HG03135 (cell line): ENCODE measurements at regions not wholly inside any gene's neighbourhood (a gene's known extent, or its start where the extent isn't known, plus 50 kb on each side); places are given as distances from the start of the nearest gene placed in this dataset.
"Not testable (repeated sequence)": the region's sequence is repeated elsewhere in the genome, so short reads cannot be mapped to it uniquely, and the experiment has no call there.

Source experiments
- ATAC-seq: cut with Tn5 transposase; IDR thresholded peaks from one replicate; pipeline ENCODE4 v1.9.1; 2021; ENCODE audit warnings: mild to moderate bottlenecking, moderate library complexity; ENCODE audit not compliant: unreplicated experiment

DNA sequence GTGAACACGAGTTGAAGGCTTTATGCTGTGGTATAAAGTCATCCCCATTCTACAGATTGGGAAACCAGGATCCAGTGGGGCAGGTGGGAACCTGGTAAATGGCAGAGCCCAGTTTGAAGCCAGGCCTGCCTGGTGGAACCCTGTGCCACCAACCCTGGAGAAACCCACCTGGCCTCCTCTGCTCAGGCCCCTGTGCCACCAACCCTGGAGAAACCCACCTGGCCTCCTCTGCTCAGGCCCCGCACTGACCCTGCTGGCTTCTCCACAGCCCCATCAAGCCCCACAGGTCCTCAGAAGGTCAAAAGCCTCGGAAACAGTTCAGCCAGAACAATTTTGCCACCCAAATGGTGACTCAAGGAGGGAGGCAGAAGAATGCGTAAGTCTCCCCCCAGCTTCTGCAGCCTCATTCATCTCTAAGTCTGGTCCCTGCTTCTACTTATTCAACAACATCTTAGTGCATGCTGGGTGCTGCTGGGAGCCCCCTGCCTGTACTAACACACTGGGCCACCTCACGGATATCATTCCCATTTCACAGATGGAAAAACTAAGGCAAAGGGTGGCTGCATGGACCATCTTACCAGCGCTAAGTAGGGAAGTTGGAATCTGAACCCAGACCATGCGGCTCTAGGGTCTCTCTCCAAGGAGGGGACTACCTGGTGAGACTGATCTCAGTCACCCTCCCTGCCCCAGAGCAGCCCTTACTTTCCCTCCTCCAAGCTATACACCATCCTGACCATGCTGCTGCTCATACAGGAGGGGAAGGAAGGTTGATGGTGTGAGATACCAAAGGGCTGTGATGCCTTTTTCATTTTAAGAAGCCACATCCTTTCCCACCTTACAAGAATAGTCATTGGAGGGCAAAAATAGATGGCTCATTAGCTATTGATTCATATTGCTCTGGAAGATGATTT, 93.7 kb upstream of the ID2 start:
- ATAC-seq, result no peak

DNA sequence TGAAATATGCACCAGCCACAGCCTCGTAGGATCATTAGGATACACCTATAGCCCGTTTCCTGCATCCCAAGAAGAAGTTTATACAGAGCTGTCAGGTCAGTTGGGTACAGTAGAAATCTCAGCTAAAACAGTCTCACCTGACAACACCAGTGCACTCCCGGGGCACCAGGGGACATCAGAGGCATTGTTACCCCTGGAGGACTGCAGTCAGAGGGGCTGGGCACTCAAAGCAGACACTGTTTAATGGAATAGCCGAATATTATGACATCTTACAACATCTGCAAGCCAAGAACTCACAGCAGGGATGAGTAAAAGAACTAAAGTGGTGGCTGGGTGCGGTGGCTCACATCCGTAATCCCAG, 93.0 kb upstream of the ID2 start:
- no peak for ATAC-seq

DNA sequence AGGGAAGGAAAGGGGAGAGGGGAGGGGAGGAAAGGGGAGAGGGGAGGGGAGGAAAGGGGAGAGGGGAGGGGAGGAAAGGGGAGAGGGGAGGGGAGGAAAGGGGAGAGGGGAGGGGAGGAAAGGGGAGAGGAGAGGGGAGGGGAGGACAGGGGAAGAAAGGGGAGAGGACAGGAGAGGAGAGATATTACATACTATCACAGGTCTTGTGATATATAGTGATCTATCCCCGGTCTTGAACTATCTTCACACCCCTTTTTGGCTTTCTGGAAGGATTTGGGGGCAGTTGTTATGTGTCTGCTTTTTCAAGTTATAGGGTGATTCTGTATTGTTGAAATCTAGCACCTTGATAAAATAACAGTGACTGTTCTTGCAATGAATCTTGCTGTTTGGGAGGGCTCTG, 92.1 kb upstream of the ID2 start:
- ATAC-seq, result no peak

DNA sequence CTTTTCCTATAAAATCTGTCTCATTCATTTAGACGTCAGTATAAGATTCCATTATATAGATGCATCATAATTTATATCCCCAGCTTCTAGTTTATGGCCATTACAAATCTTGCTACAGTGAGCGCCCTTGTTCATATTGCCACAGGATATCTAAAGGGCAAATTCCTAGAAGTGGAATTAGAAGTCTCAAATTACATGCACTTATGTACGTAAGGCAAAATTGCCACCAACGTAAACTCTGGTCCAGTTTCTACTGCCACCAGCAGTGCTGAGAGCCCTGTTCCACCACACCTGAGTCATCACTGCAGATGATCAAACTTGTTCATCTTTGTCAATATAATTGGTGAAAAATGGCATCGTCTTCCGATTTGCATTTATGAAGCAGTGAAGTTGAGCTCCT, 90.9 kb upstream of the ID2 start:
- no peak for ATAC-seq

DNA sequence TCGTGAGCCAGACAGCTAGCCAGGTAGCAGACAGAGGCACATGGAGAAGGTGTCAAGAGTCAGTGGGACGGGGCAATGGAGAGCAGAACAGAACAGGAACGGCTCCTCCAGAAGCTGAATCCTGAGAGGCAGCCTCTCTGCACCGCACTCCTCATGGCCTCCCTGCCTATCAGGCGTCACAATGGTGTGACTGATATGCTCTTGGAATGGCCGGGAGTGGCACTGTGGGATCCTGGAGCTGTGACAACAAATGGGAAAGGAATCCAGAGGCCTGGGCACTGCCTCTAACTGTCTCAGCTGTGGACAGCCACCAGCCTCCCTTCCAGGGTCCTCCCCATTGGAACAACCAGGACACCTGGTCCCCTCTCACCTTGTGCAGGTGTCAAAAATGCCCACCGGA, 89.1 kb upstream of the ID2 start:
- no peak for ATAC-seq

DNA sequence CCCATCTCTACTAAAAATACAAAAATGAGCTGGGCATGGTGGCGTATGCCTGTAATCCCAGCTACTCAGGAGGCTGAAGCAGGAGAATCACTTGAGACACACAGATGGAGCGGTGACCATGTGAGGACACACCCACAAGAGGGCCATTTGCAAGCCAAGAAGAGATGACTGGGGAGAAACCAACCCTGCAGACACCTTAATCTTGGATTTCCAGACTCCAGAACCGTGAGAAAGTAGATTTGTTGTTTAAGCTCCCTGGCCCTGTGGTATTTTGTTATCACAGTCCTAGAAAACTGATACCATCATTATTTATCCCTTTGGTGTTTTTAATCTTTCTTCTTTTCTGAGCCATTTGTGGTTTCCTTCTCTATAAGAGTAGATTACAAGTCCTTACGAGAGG, 88.6 kb upstream of the ID2 start:
- ATAC-seq, result no peak

DNA sequence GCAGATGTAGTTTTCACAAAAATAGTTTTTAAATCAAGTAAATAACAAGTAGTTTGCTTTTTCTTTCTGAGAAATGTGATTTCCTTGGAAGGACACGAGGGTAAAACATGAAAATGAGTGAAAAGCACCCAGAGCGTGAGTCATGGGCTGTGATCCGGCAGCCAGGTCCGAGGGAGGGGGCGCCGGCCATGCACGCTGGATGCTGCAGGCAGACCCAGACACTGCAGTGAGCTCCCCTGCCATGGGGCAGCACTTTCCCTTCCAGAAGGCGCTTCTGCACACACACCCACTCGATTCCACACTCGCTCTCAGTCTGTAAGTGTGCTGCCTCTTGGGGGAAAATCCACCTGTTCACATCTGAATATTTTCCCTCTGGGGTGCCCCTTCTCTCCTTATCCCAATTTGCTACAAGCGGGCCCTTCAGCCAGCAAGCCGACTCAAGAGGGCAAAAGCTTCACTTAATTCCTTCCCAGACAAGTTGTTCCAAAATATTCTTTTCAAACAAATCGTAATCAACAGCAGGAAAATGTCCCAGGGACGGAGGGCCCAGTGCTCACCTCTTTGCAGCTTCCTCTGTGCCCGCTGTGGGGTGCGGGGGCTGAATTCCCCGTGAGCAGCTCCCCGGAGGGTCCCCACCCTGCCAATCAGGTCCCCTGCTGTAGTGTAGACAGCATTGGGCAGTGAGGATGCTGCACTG, 87.0 kb upstream of the ID2 start:
- no peak for ATAC-seq

DNA sequence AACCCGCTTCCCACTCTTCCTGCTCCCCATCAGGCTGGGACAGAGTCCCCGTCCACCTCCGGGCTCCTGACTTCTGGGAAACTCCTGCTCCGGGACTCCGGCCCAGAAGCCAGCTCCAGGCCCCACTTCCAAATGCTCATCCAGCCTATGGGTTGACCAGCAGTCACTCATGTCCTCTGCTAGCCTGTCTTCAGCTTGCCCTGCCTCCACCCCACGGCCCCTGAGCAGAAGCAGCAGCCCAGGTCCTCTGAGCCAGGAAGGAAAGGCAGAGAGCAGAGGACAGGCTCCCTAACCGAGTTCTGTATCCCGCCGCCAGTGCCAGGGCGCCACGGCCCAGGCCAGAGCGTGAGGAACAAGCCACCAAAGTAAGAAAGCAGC, 86.4 kb upstream of the ID2 start:
- ATAC-seq, result no peak

DNA sequence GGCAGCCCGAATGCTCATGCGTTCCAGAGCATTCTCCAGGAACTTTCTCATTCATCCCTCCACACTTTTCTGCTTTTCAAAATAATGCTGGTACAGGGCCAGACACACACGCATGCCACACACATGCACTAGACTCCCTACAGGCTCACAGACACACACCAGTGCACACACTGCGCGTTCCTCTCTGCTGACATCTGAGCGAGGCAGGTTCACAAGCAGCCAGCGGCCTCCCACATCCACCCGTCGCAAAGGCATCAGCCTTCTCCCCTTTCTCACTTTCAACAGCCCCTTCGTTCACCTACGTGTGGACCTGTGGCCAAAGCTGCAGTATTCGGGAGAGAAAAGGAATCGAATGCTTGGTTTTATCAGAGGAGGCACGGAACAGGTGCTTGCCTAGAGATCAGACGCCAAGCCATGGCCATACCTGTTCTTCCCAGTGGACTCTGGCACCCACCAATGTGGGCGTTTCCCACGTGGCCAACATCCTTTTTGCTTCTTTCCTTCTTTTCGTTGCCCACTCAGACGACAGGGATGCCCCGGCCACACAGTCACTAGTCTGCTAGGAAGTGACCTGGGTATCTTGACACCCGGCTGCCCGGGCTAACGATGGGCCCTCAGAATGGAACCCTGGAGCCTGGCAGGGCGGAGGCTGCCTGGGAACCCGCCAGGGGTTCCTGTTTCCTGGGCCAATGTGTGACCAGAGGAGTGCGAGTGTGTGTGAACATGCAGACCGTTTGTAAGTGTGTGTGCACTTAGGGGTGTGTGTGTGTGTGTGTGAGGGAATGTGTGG, 85.8 kb upstream of the ID2 start:
- ATAC-seq, result no peak

DNA sequence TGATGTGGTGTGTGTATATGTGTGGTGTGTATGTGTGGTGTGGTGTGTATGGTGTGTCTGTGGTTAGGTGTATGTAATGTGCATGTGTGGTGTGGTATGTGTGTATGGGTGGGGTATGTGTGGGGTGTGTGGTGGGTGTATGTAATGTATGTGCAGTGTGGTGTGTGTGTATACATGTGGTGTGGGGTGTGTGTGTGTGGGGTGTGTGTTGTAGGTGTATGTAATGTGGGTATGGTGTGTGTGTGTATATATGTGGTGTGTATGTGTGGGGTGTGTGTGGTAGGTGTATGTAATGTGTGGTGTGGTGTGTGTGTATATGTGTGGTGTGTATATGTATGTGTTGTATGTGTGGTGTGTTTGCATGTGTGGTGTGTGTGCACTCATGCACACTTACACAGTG, 84.8 kb upstream of the ID2 start:
- no peak for ATAC-seq

DNA sequence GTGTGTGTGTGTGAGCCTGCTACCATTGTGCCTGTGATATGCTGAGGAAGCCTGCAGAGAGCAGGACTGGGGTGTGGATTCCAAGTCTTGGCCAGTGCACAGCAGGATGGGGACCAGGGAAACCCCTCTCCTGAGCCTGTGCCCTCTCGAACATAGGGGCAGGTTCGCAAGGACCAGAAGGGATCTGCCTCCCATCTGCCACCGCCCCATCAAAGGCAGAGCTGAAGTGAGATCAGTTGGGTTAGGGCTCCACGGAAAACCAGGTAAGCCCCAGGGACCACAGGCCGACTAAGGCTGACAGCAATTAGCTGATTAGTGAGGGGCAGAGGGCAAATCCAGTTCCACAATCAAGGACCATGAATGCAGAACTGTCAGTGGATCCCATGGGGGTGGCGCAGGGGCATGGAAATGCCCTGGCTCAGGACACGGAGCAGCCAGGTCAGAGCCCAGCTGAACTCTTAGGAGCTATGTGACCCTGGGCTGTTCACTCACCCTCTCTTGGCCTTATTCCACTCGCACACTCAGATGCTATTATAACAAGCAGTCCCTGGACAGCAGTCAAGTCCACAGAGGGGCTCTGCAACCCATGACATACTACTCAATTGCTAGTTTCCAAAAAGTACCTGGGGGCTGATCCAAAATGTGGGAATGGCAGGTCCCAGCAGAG, 84.2 kb upstream of the ID2 start:
- no peak for ATAC-seq

DNA sequence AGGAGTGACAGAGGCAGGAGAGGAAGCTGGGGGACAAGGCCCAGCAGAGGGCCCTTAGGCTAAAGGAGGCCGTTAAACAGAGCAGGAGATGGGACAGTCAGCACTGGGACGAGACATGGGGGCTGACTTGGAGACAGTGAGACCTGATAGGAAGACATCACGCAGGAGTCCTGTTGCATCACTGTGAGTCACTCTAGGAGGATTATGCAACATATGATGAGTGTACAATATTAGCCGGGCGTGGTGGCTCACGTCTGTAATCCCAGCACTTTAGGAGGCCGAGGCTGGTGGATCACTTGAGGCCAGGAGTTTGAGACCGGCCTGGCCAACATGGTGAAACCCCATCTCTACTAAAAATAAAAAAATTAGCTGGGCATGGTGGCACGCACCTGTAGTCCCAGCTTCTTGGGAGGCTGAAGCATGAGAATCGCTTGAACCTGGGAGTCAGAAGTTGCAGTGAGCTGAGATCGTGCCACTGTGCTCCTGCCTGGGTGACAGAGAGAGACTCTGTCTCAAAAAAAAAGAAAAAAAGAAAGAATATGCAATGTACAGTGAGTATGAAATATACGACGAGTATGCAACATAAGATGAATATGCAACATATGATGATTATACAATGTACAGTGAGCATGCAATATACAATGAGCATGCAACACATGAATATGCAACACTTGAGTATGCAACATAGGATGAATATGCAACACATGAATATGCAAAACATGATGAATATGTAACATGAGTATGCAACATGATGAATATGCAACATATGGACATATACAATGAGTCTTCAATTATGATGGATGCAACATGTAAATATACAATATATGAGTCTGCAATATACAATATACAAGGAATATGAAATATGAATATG, 83.3 kb upstream of the ID2 start:
- no peak for ATAC-seq

DNA sequence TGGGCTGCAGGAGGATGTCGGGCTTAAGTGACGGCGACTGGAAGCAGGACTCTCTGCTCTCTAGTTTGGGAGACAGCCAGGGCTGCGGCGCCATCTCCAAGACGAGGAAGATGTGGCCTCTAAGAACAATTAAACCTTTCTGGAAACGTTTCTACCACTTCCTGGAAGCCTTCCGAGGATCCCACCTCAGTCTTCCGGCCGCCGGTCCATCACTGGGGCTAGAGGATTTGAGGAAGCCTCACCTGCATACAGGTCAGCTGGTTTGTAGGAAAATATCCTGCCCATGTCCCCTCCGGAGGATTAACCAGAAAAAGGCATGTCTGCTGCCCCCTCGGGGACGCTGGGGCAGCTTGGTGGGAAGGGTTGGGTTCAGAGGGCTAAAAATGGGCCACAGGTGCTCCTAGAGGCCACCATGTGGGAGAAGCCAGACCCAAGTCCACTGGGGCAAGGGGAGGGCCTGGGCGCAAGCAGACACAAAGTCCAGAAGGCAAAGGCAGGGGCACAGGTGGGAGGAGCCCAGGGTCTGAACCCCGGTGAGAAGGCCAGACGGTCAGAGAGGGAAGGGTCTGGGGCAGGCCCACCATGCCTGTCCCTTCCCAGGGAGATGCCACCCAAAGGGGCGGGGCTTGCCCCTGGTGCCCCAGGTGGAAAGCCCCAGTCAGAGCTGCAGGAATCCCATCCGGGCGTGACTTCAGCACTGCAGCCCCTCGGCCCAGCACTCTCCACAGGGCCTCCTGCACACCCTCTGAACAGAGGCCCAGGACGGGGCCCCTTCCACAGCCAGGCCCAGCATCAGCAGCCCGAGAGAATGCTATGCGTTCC, 82.2 kb upstream of the ID2 start:
- ATAC-seq, result no peak

DNA sequence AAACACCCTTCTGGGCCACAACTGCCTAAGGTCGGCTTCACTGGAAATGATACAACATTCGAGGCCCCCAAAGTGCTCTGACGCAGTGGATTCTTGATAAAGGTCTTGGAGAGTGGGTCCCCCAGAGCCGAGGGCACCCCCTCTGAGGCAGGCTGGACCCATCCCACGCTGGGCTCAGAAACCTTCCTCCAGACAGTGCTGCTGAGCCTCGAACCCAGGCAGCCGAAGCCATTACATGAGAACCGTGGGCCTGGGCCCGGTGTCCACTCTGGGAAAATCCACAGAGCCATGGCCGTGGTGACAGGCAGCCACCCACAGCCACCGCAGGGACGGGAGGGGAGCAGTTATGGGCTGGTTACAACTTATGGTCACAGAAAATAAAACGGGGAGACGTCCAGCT, 81.4 kb upstream of the ID2 start:
- ATAC-seq, result no peak

DNA sequence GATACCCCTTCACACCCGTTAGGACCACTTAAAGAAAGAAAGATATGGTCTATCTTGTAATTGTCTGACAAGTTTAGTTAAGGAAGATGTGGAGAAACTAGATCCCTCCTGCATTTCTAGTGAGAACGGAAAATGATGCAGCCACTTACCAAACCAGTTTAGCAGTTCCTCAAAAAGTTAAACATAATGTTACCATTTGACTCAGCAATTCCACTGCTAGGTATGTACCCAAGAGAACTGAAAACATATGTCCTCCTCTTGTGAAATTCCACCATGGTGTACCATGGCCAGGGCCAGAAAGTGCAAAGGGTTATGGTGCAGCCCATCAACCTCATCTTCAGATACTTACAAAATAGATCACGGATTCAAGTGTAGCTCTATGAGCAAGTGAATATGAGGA, 79.0 kb upstream of the ID2 start:
- ATAC-seq, result peak; percentile 49

DNA sequence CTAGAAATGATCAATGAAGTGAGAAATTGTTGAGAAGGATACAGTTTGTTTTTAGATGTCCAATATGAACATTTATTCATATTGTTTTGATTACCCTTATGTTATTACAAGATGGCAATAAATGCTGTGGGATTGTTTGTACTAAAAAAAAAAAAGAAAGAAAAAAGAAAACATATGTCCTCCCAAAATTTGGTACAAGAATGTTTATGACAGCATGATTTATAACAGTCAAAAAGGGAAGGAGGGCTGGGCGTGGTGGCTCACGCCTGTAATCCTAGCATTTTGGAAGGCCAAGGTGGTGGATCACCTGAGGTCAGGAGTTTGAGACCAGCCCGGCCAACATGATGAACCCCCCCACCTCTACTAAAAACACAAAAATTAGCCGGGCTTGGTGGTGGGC, 78.5 kb upstream of the ID2 start:
- ATAC-seq, result not testable (repeated sequence)

DNA sequence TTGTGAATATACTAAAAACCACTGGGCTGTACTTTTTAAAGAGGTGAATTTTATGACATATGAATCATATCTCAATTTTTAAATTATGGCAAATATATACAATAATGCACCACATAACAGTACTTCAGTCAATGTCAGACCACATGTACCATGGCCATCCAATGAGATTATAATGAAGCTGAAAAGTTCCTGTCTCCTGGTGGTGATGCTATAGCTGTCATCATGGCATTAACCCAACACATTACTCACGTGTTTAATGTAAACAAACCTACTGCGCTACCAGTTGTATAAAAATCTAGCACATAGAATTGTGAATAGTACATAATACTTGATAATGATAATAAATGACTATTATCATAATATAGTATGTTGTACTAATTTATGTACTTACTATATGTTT, 77.6 kb upstream of the ID2 start:
- no peak for ATAC-seq

DNA sequence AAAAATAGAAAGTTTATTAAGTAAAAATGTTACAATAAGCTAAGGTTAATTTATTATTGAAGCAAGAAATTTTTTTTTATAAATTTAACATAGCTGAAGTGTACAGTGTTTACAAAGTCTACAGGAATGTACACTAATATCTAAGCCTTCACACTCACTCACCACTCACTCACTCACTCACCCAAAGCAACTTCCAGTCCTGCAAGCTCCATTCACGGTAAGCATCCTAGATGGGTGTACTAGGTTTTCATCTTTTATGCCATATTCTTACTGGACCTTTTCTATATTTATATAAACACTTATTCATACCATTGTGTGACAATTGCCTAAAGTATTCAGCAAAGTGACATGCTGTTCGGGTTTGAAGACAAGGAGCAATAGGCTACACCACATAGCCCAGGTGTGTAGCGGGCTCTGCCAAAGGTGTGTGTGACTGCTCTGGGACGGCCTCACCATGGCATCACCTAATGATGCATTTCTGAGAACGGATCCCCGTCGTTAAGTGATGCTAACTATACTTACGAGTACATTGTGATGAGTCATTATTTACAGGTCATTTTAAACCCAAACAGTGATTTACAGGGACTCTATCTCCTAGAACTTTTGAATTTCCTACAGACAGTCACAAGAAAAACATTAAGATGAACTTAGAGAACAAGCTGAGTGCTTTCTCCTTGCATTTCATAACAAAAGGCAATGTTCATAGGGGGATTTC, 76.3 kb upstream of the ID2 start:
- no peak for ATAC-seq

DNA sequence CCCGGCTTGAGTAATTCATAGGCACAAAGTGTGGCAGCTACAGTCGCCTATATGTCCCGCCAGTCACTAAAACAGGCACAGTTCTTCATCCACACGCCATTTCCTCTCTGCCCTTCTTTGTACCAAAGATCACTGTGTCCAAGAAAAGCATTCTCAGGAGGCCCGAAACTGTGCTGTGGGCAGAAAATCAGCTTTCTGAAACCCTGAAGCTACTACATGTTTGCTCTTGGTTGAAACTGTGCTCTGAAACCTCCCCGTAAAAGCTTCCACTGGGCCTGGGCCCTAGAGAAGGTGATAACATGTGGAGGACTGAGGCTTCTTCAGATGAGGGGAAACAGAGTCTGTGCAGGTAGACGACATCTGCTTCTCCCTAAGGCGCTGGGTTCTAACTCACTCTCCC, 75.6 kb upstream of the ID2 start:
- ATAC-seq, result peak; percentile 91
